IMR-90 (cell line): ENCODE measurements at regions not wholly inside any gene's neighbourhood (a gene's known extent, or its start where the extent isn't known, plus 50 kb on each side); places are given as distances from the start of the nearest gene placed in this dataset.

ENCODE experiments used
- ATAC-seq: fragments of 200-7000 bp; cut with Tn5 transposase; 2 replicates; pipeline ENCODE4 v1.9.1; 2020; ENCODE audit warnings: low read depth, mild to moderate bottlenecking, moderate library complexity
- BruUV-seq: library from RNA; stranded (reverse); fragments of 400-500 nt; replicated peaks from 2 replicates; lab custom pipeline; 2021; lab: Mats Ljungman, UMichigan
- CTCF ChIA-PET: fragments of 300-600 bp; formaldehyde crosslinking; extraction: SDS; loops from one replicate; lab custom pipeline; 2021; ENCODE audit warnings: antibody characterized with exemption; lab: Yijun Ruan, JAX
- POLR2A ChIA-PET: fragments of 300-600 bp; sonication (Branson Sonifier 250); formaldehyde crosslinking; loops from one replicate; lab custom pipeline; 2022; ENCODE audit warnings: antibody characterized with exemption; ENCODE audit not compliant: unreplicated experiment; lab: Charles Lee
- DNase-seq: peaks from one replicate; pipeline ENCODE4 v3.0.0; 2013
- H2AFZ ChIP-seq: replicated peaks from 2 replicates; pipeline ENCODE3; 2013; ENCODE audit warnings: low read length, mild to moderate bottlenecking; ENCODE audit not compliant: poor library complexity
- H2AK5ac ChIP-seq: 2 replicates; pipeline ENCODE4 v1.6.1; 2013; ENCODE audit warnings: low read depth, low read length, inconsistent platforms
- H2AK9ac ChIP-seq: replicated peaks from 2 replicates; pipeline ENCODE3; 2013; ENCODE audit warnings: mild to moderate bottlenecking, low read depth, low read length, moderate library complexity; ENCODE audit not compliant: poor library complexity
- H2BK120ac ChIP-seq: 2 replicates; pipeline ENCODE4 v1.6.1; 2013; ENCODE audit warnings: low read depth, low read length, inconsistent platforms
- H2BK15ac ChIP-seq: 3 replicates; pipeline ENCODE4 v1.6.1; 2013; ENCODE audit warnings: low read depth, low read length, inconsistent platforms
- H2BK20ac ChIP-seq: 2 replicates; pipeline ENCODE4 v1.6.1; 2013; ENCODE audit warnings: low read depth, mild to moderate bottlenecking, inconsistent platforms, low read length, moderate library complexity
- H2BK5ac ChIP-seq: 2 replicates; pipeline ENCODE4 v1.6.1; 2013; ENCODE audit warnings: mild to moderate bottlenecking, low read depth, low read length, inconsistent platforms; ENCODE audit not compliant: poor library complexity, severe bottlenecking
- H3K14ac ChIP-seq: replicated peaks from 2 replicates; pipeline ENCODE4 v1.6.1; 2013; ENCODE audit warnings: low read depth, low read length, inconsistent platforms
- H3K18ac ChIP-seq: 2 replicates; pipeline ENCODE4 v1.6.1; 2013; ENCODE audit warnings: low read depth, low read length, control low read depth
- H3K23ac ChIP-seq: 2 replicates; pipeline ENCODE4 v1.6.1; 2013; ENCODE audit warnings: low read depth, low read length, inconsistent platforms
- H3K27ac ChIP-seq: 2 replicates; pipeline ENCODE4 v1.5.1; 2013; ENCODE audit warnings: mild to moderate bottlenecking, control low read depth, low read length; ENCODE audit not compliant: insufficient read depth
- H3K27me3 ChIP-seq: 2 replicates; pipeline ENCODE4 v1.6.1; 2013; ENCODE audit warnings: low read length; ENCODE audit not compliant: control insufficient read depth, insufficient read depth
- H3K36me3 ChIP-seq: 2 replicates; pipeline ENCODE4 v1.6.1; 2013; ENCODE audit warnings: low read length, mixed read lengths; ENCODE audit not compliant: control insufficient read depth, insufficient read depth
- H3K4ac ChIP-seq: 2 replicates; pipeline ENCODE4 v1.6.1; 2013; ENCODE audit warnings: low read depth, low read length, inconsistent platforms
- H3K4me1 ChIP-seq: 2 replicates; pipeline ENCODE4 v1.6.1; 2013; ENCODE audit warnings: low read length, mixed read lengths; ENCODE audit not compliant: control insufficient read depth, insufficient read depth
- H3K4me2 ChIP-seq: 2 replicates; pipeline ENCODE4 v1.6.1; 2013; ENCODE audit warnings: low read depth, mild to moderate bottlenecking, control low read depth, low read length, moderate library complexity
- H3K4me3 ChIP-seq: 2 replicates; pipeline ENCODE4 v1.5.1; 2013; ENCODE audit warnings: low read depth, mild to moderate bottlenecking, control low read depth, low read length, moderate library complexity; ENCODE audit not compliant: insufficient read depth
- H3K56ac ChIP-seq: 2 replicates; pipeline ENCODE4 v1.6.1; 2013; ENCODE audit warnings: low read length, inconsistent platforms; ENCODE audit not compliant: insufficient read depth; ENCODE audit errors: extremely low read depth
- H3K79me1 ChIP-seq, 2 experiments: 2 replicates each; pipeline ENCODE4 v1.6.1; 2013; ENCODE audit warnings: low read length in 2 of 2, inconsistent platforms in 1 of 2, low read depth in 1 of 2
- H3K9ac ChIP-seq: 2 replicates; pipeline ENCODE4 v1.6.1; 2013; ENCODE audit warnings: low read depth, low read length, control low read depth
- H3K9me1 ChIP-seq: 2 replicates; pipeline ENCODE4 v1.6.1; 2013; ENCODE audit warnings: low read length, inconsistent platforms; ENCODE audit not compliant: insufficient read depth
- H3K9me3 ChIP-seq: 2 replicates; pipeline ENCODE4 v1.6.1; 2013; ENCODE audit warnings: low read length; ENCODE audit not compliant: control insufficient read depth, insufficient read depth
- H4K20me1 ChIP-seq: 2 replicates; pipeline ENCODE4 v1.6.1; 2013; ENCODE audit warnings: low read length, inconsistent platforms; ENCODE audit not compliant: insufficient read depth
- H4K5ac ChIP-seq: 2 replicates; pipeline ENCODE4 v1.6.1; 2013; ENCODE audit warnings: mild to moderate bottlenecking, low read depth, low read length, control low read depth
- H4K8ac ChIP-seq, 2 experiments: 2 replicates each; pipeline ENCODE4 v1.6.1; 2013; ENCODE audit warnings: low read depth in 2 of 2, low read length in 2 of 2, control low read depth in 1 of 2, inconsistent platforms in 1 of 2
- H4K91ac ChIP-seq: 2 replicates; pipeline ENCODE4 v1.6.1; 2013; ENCODE audit warnings: low read depth, low read length, inconsistent platforms; ENCODE audit not compliant: insufficient read depth
- NFE2L2 ChIP-seq: fragments of 150-350 bp; IDR thresholded peaks from 2 replicates; pipeline ENCODE4 v1.6.1; 2016; ENCODE audit warnings: low read depth, mild to moderate bottlenecking, low read length
- POLR2A ChIP-seq: IDR thresholded peaks from 2 replicates; pipeline ENCODE4 v1.6.1; 2012; ENCODE audit warnings: mild to moderate bottlenecking, low read depth, low read length
- SMC3 ChIP-seq: fragments of 150-350 bp; IDR thresholded peaks from 2 replicates; pipeline ENCODE4 v1.6.1; 2016; ENCODE audit warnings: low read depth, mild to moderate bottlenecking, antibody characterized with exemption, low read length, moderate library complexity
- WGBS, 2 experiments: methylation state at CpG; one replicate each; pipeline versions ENCODE4 v1.1.5 to v1.1.7; 2013; ENCODE audit warnings: missing lambda C conversion rate in 2 of 2; ENCODE audit not compliant: insufficient read length in 1 of 2; ENCODE audit errors: extremely low coverage in 2 of 2; 5-methylcytosine and 5-hydroxymethylcytosine counted together
- dilution Hi-C: fragments of 300-500 bp; cut with HindIII; formaldehyde crosslinking; loops from one replicate; pipeline ENCODE4 v1.14.3; 2018; ENCODE audit warnings: low sequenced_read_pairs; ENCODE audit not compliant: unreplicated experiment
- in situ Hi-C: fragments of 300-500 bp; cut with MboI; formaldehyde crosslinking; loops from 3 replicates; pipeline ENCODE4 v1.14.3; 2019; ENCODE audit warnings: low sequenced_read_pairs, inconsistent platforms, mixed read lengths
- intact Hi-C: fragments of 100-400 bp; cut with micrococcal nuclease; formaldehyde crosslinking; loops from 2 replicates; pipeline ENCODE4 v1.10.0; 2022
- TF ChIP-seq, protein P1 (sequence below): fragments of 150-350 bp; IDR thresholded peaks from 2 replicates; pipeline ENCODE4 v1.6.1; 2016; ENCODE audit warnings: low read depth, mild to moderate bottlenecking, low read length, moderate library complexity, borderline replicate concordance

DNA sequence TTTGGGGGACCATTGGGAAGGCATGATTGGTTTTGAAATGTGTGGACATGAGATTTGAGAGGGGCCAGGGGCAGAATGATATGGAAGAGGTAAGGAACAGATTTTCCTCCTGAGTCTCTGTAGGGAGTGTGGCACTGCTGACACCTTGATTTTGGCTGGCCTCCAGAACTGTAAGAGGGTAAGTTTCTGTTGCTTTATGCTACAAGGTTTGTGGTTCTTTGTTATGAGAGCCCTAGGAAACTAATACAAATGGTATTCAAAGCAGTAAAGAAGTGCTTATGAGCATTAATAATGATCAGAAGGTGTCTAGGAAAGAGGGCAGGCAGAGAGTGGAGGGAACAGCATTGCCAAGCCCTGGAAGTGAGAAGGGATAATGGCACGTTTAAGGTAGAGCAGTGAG lies 574.3 kb upstream of the NXPH2 start:
- ATAC-seq (no peak), DNase-seq (no peak)
- H3K18ac ChIP-seq: no peak overlapping the region
- no peak for TF ChIP-seq NFE2L2
- TF ChIP-seq SMC3: no peak
- TF ChIP-seq, protein P1, sequence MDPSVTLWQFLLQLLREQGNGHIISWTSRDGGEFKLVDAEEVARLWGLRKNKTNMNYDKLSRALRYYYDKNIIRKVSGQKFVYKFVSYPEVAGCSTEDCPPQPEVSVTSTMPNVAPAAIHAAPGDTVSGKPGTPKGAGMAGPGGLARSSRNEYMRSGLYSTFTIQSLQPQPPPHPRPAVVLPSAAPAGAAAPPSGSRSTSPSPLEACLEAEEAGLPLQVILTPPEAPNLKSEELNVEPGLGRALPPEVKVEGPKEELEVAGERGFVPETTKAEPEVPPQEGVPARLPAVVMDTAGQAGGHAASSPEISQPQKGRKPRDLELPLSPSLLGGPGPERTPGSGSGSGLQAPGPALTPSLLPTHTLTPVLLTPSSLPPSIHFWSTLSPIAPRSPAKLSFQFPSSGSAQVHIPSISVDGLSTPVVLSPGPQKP: no peak
- TF ChIP-seq POLR2A: no peak
- no peak overlapping the region for H2AK9ac ChIP-seq
- H4K8ac ChIP-seq: no peak overlapping the region
- no peak overlapping the region for H2AFZ ChIP-seq
- H3K14ac ChIP-seq: no peak overlapping the region
- H3K23ac ChIP-seq: no peak overlapping the region
- intact Hi-C loops: no loop called here
- H3K4ac ChIP-seq: no peak overlapping the region
- ChIA-PET CTCF (no interaction called here), POLR2A (no interaction called here)
- H3K9ac ChIP-seq: no peak overlapping the region
- H3K79me1 ChIP-seq: no peaks in the 10 kb centered on the region
- H2BK5ac ChIP-seq: no peak overlapping the region
- H4K91ac ChIP-seq: no peak overlapping the region
- no peaks in the 10 kb centered on the region for H3K4me1 ChIP-seq
- no TSS peak for BruUV-seq
- H2AK5ac ChIP-seq: no peak overlapping the region
- H4K20me1 ChIP-seq: no peaks in the 10 kb centered on the region
- no peaks in the 10 kb centered on the region for H3K9me1 ChIP-seq
- H3K4me2 ChIP-seq: no peak overlapping the region
- no peaks in the 10 kb centered on the region for H3K36me3 ChIP-seq
- no peak overlapping the region for H3K27ac ChIP-seq
- H2BK20ac ChIP-seq: no peak overlapping the region
- H3K27me3 ChIP-seq: no peaks in the 10 kb centered on the region
- no peak overlapping the region for H3K4me3 ChIP-seq
- H3K9me3 ChIP-seq: peaks cover 8% of the 10 kb centered on the region; the same call in 1 of the 2 replicates
- in situ Hi-C loops: no loop called here
- H4K5ac ChIP-seq: no peak overlapping the region
- no CpG with 5 or more reads among the region's 1 CpG for WGBS, 2 experiments
- H2BK120ac ChIP-seq: no peak overlapping the region
- dilution Hi-C loops: no loop called here
- no peak overlapping the region for H2BK15ac ChIP-seq
- no peak overlapping the region for H3K56ac ChIP-seq
